GM12878 (cell line): ENCODE measurements at regions not wholly inside any gene's neighbourhood (a gene's known extent, or its start where the extent isn't known, plus 50 kb on each side); places are given as distances from the start of the nearest gene placed in this dataset.

Experiments used
- EP300 ChIP-seq, 2 experiments: fragments of 150-350 bp in 1 of 2; IDR thresholded peaks; 2 replicates each; pipeline ENCODE4 v1.6.1; 2011 to 2012; ENCODE audit warnings: low read depth in 2 of 2, low read length in 2 of 2, borderline replicate concordance in 1 of 2, improper control_type of control experiment in 1 of 2, inconsistent platforms in 1 of 2; ENCODE audit not compliant: control insufficient read depth in 1 of 2
- JUNB ChIP-seq: IDR thresholded peaks from 2 replicates; pipeline ENCODE4 v1.6.1; 2016; ENCODE audit warnings: antibody characterized with exemption, mild to moderate bottlenecking
- MEF2A ChIP-seq: IDR thresholded peaks from 2 replicates; pipeline ENCODE4 v1.6.1; 2011; ENCODE audit warnings: low read depth, mild to moderate bottlenecking, low read length, moderate library complexity; ENCODE audit not compliant: insufficient read depth
- MYB ChIP-seq: fragments of 150-350 bp; IDR thresholded peaks from 2 replicates; pipeline ENCODE4 v1.6.1; 2014; ENCODE audit warnings: mild to moderate bottlenecking, low read depth, low read length, borderline replicate concordance
- NFXL1 ChIP-seq: fragments of 450-650 bp; IDR thresholded peaks from 2 replicates; pipeline ENCODE4 v1.6.1; 2017; ENCODE audit warnings: antibody characterized with exemption, mild to moderate bottlenecking, borderline replicate concordance
- POLR2AphosphoS5 ChIP-seq: IDR thresholded peaks from 2 replicates; pipeline ENCODE4 v1.6.1; 2011; ENCODE audit warnings: mild to moderate bottlenecking, low read length, inconsistent platforms
- RAD21 ChIP-seq: IDR thresholded peaks from 2 replicates; pipeline ENCODE4 v1.6.1; 2011; ENCODE audit warnings: mild to moderate bottlenecking, low read depth, low read length, moderate library complexity; ENCODE audit not compliant: insufficient read depth
- SIN3A ChIP-seq: IDR thresholded peaks from 2 replicates; pipeline ENCODE4 v1.6.1; 2012; ENCODE audit warnings: low read depth, low read length, improper control_type of control experiment
- SREBF2 ChIP-seq: IDR thresholded peaks from 2 replicates; pipeline ENCODE4 v1.6.1; 2012; ENCODE audit warnings: mild to moderate bottlenecking, low read length
- SUZ12 ChIP-seq: fragments of 200-600 bp; sonication (generic); IDR thresholded peaks from one replicate; pipeline ENCODE4 v1.6.1; 2018; ENCODE audit warnings: antibody characterized with exemption, mild to moderate bottlenecking; ENCODE audit not compliant: unreplicated experiment
- ZZZ3 ChIP-seq: IDR thresholded peaks from 2 replicates; pipeline ENCODE4 v1.6.1; 2011; ENCODE audit warnings: low read depth; ENCODE audit not compliant: control insufficient read depth, insufficient read length
- TF ChIP-seq, protein P1 (sequence below), 3 experiments: IDR thresholded peaks in 2 of 3; conservative IDR thresholded peaks in 1 of 3; 2 replicates each; pipeline ENCODE4 v1.5.1; 2011; ENCODE audit warnings: low read depth in 3 of 3, low read length in 3 of 3, mild to moderate bottlenecking in 3 of 3, control low read depth in 2 of 3, moderate library complexity in 2 of 3, inconsistent platforms in 1 of 3, mixed read lengths in 1 of 3; ENCODE audit not compliant: control insufficient read depth in 2 of 3, insufficient read depth in 1 of 3; ENCODE audit errors: extremely low read depth in 1 of 3

DNA sequence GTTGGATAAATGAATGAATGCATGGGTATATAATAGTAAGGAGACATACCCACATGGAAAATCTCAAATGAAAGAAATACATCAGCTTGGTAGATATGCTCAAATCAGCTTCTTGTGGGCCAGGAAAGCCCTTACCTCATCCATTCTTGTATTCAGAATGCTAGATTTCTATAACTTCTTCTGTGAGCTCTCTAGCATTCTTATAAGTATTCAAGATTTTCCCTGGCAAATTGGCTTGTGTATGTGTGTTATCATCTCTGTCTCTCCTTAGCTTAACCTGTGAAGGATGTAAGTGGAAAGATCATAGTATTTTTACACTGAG is 100.8 kb downstream of the OR2B2 start:
- TF ChIP-seq ZZZ3, result no peak
- TF ChIP-seq EP300 (IDR thresholded peaks at IDR 0.05; ENCODE audit: borderline replicate concordance in 1 of 2, control insufficient read depth in 1 of 2, low read depth in 2 of 2, low read length in 2 of 2), result no peak
- no peak for TF ChIP-seq SREBF2
- no peak for TF ChIP-seq MYB
- TF ChIP-seq JUNB, result no peak
- no peak for TF ChIP-seq POLR2AphosphoS5
- no peak for TF ChIP-seq MEF2A
- no peak for TF ChIP-seq RAD21
- no peak for TF ChIP-seq NFXL1
- no peak for TF ChIP-seq SUZ12
- TF ChIP-seq, protein P1, sequence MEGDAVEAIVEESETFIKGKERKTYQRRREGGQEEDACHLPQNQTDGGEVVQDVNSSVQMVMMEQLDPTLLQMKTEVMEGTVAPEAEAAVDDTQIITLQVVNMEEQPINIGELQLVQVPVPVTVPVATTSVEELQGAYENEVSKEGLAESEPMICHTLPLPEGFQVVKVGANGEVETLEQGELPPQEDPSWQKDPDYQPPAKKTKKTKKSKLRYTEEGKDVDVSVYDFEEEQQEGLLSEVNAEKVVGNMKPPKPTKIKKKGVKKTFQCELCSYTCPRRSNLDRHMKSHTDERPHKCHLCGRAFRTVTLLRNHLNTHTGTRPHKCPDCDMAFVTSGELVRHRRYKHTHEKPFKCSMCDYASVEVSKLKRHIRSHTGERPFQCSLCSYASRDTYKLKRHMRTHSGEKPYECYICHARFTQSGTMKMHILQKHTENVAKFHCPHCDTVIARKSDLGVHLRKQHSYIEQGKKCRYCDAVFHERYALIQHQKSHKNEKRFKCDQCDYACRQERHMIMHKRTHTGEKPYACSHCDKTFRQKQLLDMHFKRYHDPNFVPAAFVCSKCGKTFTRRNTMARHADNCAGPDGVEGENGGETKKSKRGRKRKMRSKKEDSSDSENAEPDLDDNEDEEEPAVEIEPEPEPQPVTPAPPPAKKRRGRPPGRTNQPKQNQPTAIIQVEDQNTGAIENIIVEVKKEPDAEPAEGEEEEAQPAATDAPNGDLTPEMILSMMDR (IDR thresholded peaks at IDR 0.05 in 2 of 3, conservative IDR thresholded peaks at IDR 0.05 in 1 of 3; ENCODE audit: control insufficient read depth in 2 of 3, extremely low read depth in 1 of 3, insufficient read depth in 1 of 3, low read depth in 3 of 3, low read length in 3 of 3), result no peak
- no peak for TF ChIP-seq SIN3A
